Prostate gland (tissue), 2 donors: ENCODE measurements at regions not wholly inside any gene's neighbourhood (a gene's known extent, or its start where the extent isn't known, plus 50 kb on each side); places are given as distances from the start of the nearest gene placed in this dataset.

Experiments used
- CTCF ChIP-seq, 4 experiments: fragments of 200-600 bp in 2 of 4; fragments of 450-650 bp in 2 of 4; sonication (generic) in 2 of 4; IDR thresholded peaks; 1 replicate in 3 of 4; 2 replicates in 1 of 4; pipeline ENCODE4 v1.5.1; 2016 to 2019; ENCODE audit warnings: antibody characterized with exemption in 4 of 4, mild to moderate bottlenecking in 2 of 4, moderate library complexity in 2 of 4
- POLR2A ChIP-seq: fragments of 450-650 bp; IDR thresholded peaks from one replicate; pipeline ENCODE4 v1.6.1; 2016; ENCODE audit warnings: antibody characterized with exemption, mild to moderate bottlenecking
- POLR2AphosphoS5 ChIP-seq: sonication (generic); formaldehyde crosslinking; IDR thresholded peaks from one replicate; pipeline ENCODE4 v1.6.1; 2017; ENCODE audit warnings: antibody characterized with exemption

GRCh38 chr10:109783286-109783685 is 140.0 kb downstream of the XPNPEP1 start:
- TF ChIP-seq CTCF (IDR thresholded peaks at IDR 0.05) = no peak
- no peak for TF ChIP-seq POLR2A
- TF ChIP-seq POLR2AphosphoS5 = no peak
